GM12878 (cell line): ENCODE measurements at regions not wholly inside any gene's neighbourhood (a gene's known extent, or its start where the extent isn't known, plus 50 kb on each side); places are given as distances from the start of the nearest gene placed in this dataset.

Experiments used
- ATAC-seq: fragments of 200-7000 bp; cut with Tn5 transposase; 3 replicates; pipeline ENCODE4 v1.9.1; 2020; ENCODE audit warnings: mild to moderate bottlenecking, moderate library complexity
- BruUV-seq: library from RNA; stranded (reverse); fragments of 400-500 nt; replicated peaks from 2 replicates; lab custom pipeline; 2021; lab: Mats Ljungman, UMichigan
- CTCF ChIA-PET: fragments of 300-600 bp; sonication (Branson Sonifier 250); formaldehyde crosslinking; extraction: SDS; loops from one replicate; lab custom pipeline; 2021; ENCODE audit warnings: inconsistent platforms; lab: Yijun Ruan, JAX
- POLR2A ChIA-PET: fragments of 350-600 bp; formaldehyde crosslinking; extraction: SDS; loops from one replicate; lab custom pipeline; 2021; ENCODE audit warnings: inconsistent platforms; lab: Charles Lee
- RAD21 ChIA-PET: fragments of 300-600 bp; sonication (Branson Sonifier 250); formaldehyde crosslinking; loops from one replicate; lab custom pipeline; 2023; ENCODE audit warnings: antibody characterized with exemption; ENCODE audit not compliant: unreplicated experiment; lab: Charles Lee
- SMC1A ChIA-PET: fragments of 300-600 bp; sonication (Branson Sonifier 250); formaldehyde crosslinking; loops from one replicate; lab custom pipeline; 2023; ENCODE audit not compliant: unreplicated experiment, uncharacterized antibody; lab: Charles Lee
- DNase-seq: peaks from one replicate; pipeline ENCODE4 v3.0.0-alpha.2; 2011; ENCODE audit warnings: low read depth, low spot score
- FAIRE-seq: peaks from 3 replicates; lab custom pipeline; 2011; peaks lifted over from hg19 to GRCh38; lab: Jason Lieb, UNC
- H2AFZ ChIP-seq: 2 replicates; pipeline ENCODE4 v1.6.0; 2011; ENCODE audit warnings: low read depth, low read length, control low read depth; ENCODE audit not compliant: control insufficient read depth
- H3K27ac ChIP-seq: 2 replicates; pipeline ENCODE4 v1.5.1; 2011; ENCODE audit warnings: control low read depth; ENCODE audit not compliant: control insufficient read depth, insufficient read depth
- H3K27me3 ChIP-seq, 2 experiments: replicated peaks in 1 of 2; 2 replicates each; pipeline versions ENCODE4 v1.6.0 to v1.6.1; 2011; ENCODE audit warnings: low read length in 1 of 2; ENCODE audit not compliant: control insufficient read depth in 2 of 2, insufficient read depth in 2 of 2
- H3K36me3 ChIP-seq, 2 experiments: 2 replicates each; pipeline ENCODE4 v1.5.1; 2011; ENCODE audit warnings: low read length in 1 of 2; ENCODE audit not compliant: control insufficient read depth in 2 of 2, insufficient read depth in 2 of 2
- H3K4me1 ChIP-seq: 2 replicates; pipeline ENCODE4 v1.6.1; 2011; ENCODE audit warnings: mild to moderate bottlenecking, low read length, moderate library complexity, mixed read lengths; ENCODE audit not compliant: control insufficient read depth, insufficient read depth
- H3K4me2 ChIP-seq: 2 replicates; pipeline ENCODE4 v1.6.0; 2011; ENCODE audit warnings: control low read depth; ENCODE audit not compliant: control insufficient read depth, insufficient read depth
- H3K4me3 ChIP-seq: fragments of 200-600 bp; sonication (generic); 2 replicates; pipeline ENCODE4 v1.5.1; 2016
- H3K79me2 ChIP-seq: 2 replicates; pipeline ENCODE4 v1.6.0; 2011; ENCODE audit warnings: low read length; ENCODE audit not compliant: control insufficient read depth, insufficient read depth
- H3K9ac ChIP-seq: 2 replicates; pipeline ENCODE4 v1.8.0; 2011; ENCODE audit warnings: low read length, control low read depth, mixed read lengths; ENCODE audit not compliant: control insufficient read depth, insufficient read depth
- H3K9me3 ChIP-seq: replicated peaks from 3 replicates; pipeline ENCODE4 v1.5.1; 2011; ENCODE audit warnings: mild to moderate bottlenecking, low read length; ENCODE audit not compliant: control insufficient read depth, insufficient read depth
- H4K20me1 ChIP-seq: 2 replicates; pipeline ENCODE4 v1.6.0; 2011; ENCODE audit not compliant: control insufficient read depth, insufficient read depth
- BACH1 ChIP-seq: fragments of 450-650 bp; IDR thresholded peaks from 2 replicates; pipeline ENCODE4 v1.6.1; 2017; ENCODE audit warnings: mild to moderate bottlenecking, borderline replicate concordance
- BHLHE40 ChIP-seq, 2 experiments: fragments of 450-650 bp in 1 of 2; IDR thresholded peaks; 2 replicates each; pipeline ENCODE4 v1.6.1; 2011 to 2017; ENCODE audit warnings: low read depth in 2 of 2, borderline replicate concordance in 1 of 2, improper control_type of control experiment in 1 of 2, low read length in 1 of 2, mild to moderate bottlenecking in 1 of 2
- CEBPB ChIP-seq, 2 experiments: fragments of 150-350 bp in 1 of 2; IDR thresholded peaks; 2 replicates each; pipeline ENCODE4 v1.6.1; 2012 to 2014; ENCODE audit warnings: low read depth in 2 of 2, low read length in 2 of 2, borderline replicate concordance in 1 of 2, inconsistent platforms in 1 of 2
- CHD4 ChIP-seq: fragments of 200-600 bp; sonication (generic); IDR thresholded peaks from 2 replicates; pipeline ENCODE4 v1.6.1; 2016; ENCODE audit warnings: mild to moderate bottlenecking
- CTCF ChIP-seq, 3 experiments: IDR thresholded peaks in 2 of 3; conservative IDR thresholded peaks in 1 of 3; 2 replicates each; pipeline ENCODE4 v1.5.1; 2011; ENCODE audit warnings: low read depth in 3 of 3, low read length in 3 of 3, mild to moderate bottlenecking in 3 of 3, control low read depth in 2 of 3, moderate library complexity in 2 of 3, inconsistent platforms in 1 of 3, mixed read lengths in 1 of 3; ENCODE audit not compliant: control insufficient read depth in 2 of 3, insufficient read depth in 1 of 3; ENCODE audit errors: extremely low read depth in 1 of 3
- FOXK2 ChIP-seq: fragments of 450-650 bp; IDR thresholded peaks from 2 replicates; pipeline ENCODE4 v1.6.1; 2017; ENCODE audit warnings: mild to moderate bottlenecking, moderate library complexity
- MEF2B ChIP-seq: fragments of 450-650 bp; IDR thresholded peaks from 2 replicates; pipeline ENCODE4 v1.6.1; 2018; ENCODE audit warnings: mild to moderate bottlenecking, moderate library complexity; ENCODE audit not compliant: partially characterized antibody, poor library complexity, severe bottlenecking
- RELA ChIP-seq: fragments of 450-650 bp; IDR thresholded peaks from 2 replicates; pipeline ENCODE4 v1.8.0; 2014; ENCODE audit warnings: borderline replicate concordance; ENCODE audit not compliant: partially characterized antibody
- SMAD1 ChIP-seq: fragments of 450-650 bp; IDR thresholded peaks from 2 replicates; pipeline ENCODE4 v1.6.1; 2018; ENCODE audit warnings: mild to moderate bottlenecking, low read depth; ENCODE audit not compliant: partially characterized antibody
- SMC3 ChIP-seq: IDR thresholded peaks from 2 replicates; pipeline ENCODE4 v1.6.1; 2011; ENCODE audit warnings: low read length, improper control_type of control experiment, borderline replicate concordance
- STAT3 ChIP-seq: IDR thresholded peaks from 2 replicates; pipeline ENCODE4 v1.6.1; 2011; ENCODE audit warnings: low read depth, low read length, improper control_type of control experiment
- WRNIP1 ChIP-seq: IDR thresholded peaks from 2 replicates; pipeline ENCODE4 v1.6.1; 2011; ENCODE audit warnings: low read depth, low read length, improper control_type of control experiment, borderline replicate concordance
- ZBTB33 ChIP-seq: fragments of 450-650 bp; IDR thresholded peaks from 2 replicates; pipeline ENCODE4 v1.6.1; 2017; ENCODE audit warnings: mild to moderate bottlenecking
- WGBS: methylation state at CpG from one replicate; pipeline ENCODE4 v1.1.6; 2016; ENCODE audit warnings: low lambda C conversion rate; ENCODE audit not compliant: insufficient replicate concordance, insufficient coverage; ENCODE audit errors: missing lambda C conversion rate; 5-methylcytosine and 5-hydroxymethylcytosine counted together
- in situ Hi-C: fragments of 300-500 bp; cut with MboI; formaldehyde crosslinking; loops from 9 replicates; pipeline ENCODE4 v1.14.3; 2018; ENCODE audit warnings: mixed read lengths
- intact Hi-C: fragments of 100-400 bp; cut with micrococcal nuclease; formaldehyde crosslinking; loops from one replicate; pipeline ENCODE4 v1.14.2; 2022; ENCODE audit not compliant: unreplicated experiment

- SMC1A ChIA-PET, result no interaction called here
These were observed 111.0 kb downstream of the GYPC start for GRCh38 chr2:126766969-126767296.

GRCh38 chr2:126769118-126769517 is 113.2 kb downstream of the GYPC start:
- intact Hi-C loops, result no loop called here
- Histone ChIP-seq H3K27ac (no peak overlapping the region), H3K79me2 (no peaks in the 10 kb centered on the region), H3K4me1 (no peaks in the 10 kb centered on the region), H3K9ac (no peak overlapping the region), H3K27me3 (no peaks in the 10 kb centered on the region; a peak in 1 of 4 replicates), H3K4me3 (no peak overlapping the region), H3K4me2 (no peak overlapping the region), H4K20me1 (no peaks in the 10 kb centered on the region), H3K36me3 (no peaks in the 10 kb centered on the region), H2AFZ (no peak overlapping the region), H3K9me3 (no peaks in the 10 kb centered on the region)
- TF ChIP-seq ZBTB33 (no peak), CTCF (IDR thresholded peaks at IDR 0.05 in 2 of 3, conservative IDR thresholded peaks at IDR 0.05 in 1 of 3; ENCODE audit: control insufficient read depth in 2 of 3, extremely low read depth in 1 of 3, insufficient read depth in 1 of 3, low read depth in 3 of 3, low read length in 3 of 3) (0 out of 6 replicates have a peak, but pooled peaks of 1 of the 3 experiments have one; percentile 2)
- in situ Hi-C loops, result no loop called here
- ChIA-PET RAD21 (interaction anchor here (1.3 kb wide), 1 partner anchor 241 kb away, joined by 4 read pairs; no protein-coding TSS in a partner anchor), POLR2A (no interaction called here), SMC1A (no interaction called here), CTCF (no interaction called here)
- FAIRE-seq, result no peak
- DNase-seq, result no peak
- BruUV-seq, result no TSS peak
- 18% methylated on average over 3 of the region's 3 CpGs for WGBS
- ATAC-seq, result no peak

More at GRCh38 chr2:126766969-126767296, 111.0 kb downstream of the GYPC start:
- BruUV-seq, result no TSS peak
- no peaks in the 10 kb centered on the region for H3K36me3 ChIP-seq
- FAIRE-seq (no peak), ATAC-seq (no peak), DNase-seq (no peak)
- no peak overlapping the region for H2AFZ ChIP-seq
- in situ Hi-C loops, result no loop called here
- CTCF ChIA-PET, result no interaction called here
- no peaks in the 10 kb centered on the region for H3K79me2 ChIP-seq
- POLR2A ChIA-PET, result no interaction called here
- H3K9me3 ChIP-seq, result no peaks in the 10 kb centered on the region
- WGBS, result 22% methylated on average over 7 of the region's 7 CpGs
- no peak overlapping the region for H3K27ac ChIP-seq
- RAD21 ChIA-PET, result no interaction called here
- no peak overlapping the region for H3K9ac ChIP-seq
- no peaks in the 10 kb centered on the region for H4K20me1 ChIP-seq
- no peak overlapping the region for H3K4me3 ChIP-seq
- no peaks in the 10 kb centered on the region; a peak in 1 of 4 replicates for H3K27me3 ChIP-seq
- H3K4me2 ChIP-seq, result no peak overlapping the region
- intact Hi-C loops, result no loop called here
- no peaks in the 10 kb centered on the region for H3K4me1 ChIP-seq
- no peak for TF ChIP-seq RELA
- TF ChIP-seq SMAD1, result no peak
- TF ChIP-seq MEF2B, result no peak
- TF ChIP-seq CHD4, result no peak
- TF ChIP-seq FOXK2, result no peak
- no peak for TF ChIP-seq BHLHE40 (IDR thresholded peaks at IDR 0.05; ENCODE audit: borderline replicate concordance in 1 of 2, low read depth in 2 of 2, low read length in 1 of 2)
- no peak for TF ChIP-seq STAT3
- no peak for TF ChIP-seq BACH1
- TF ChIP-seq WRNIP1, result no peak
- TF ChIP-seq SMC3, result no peak
- no peak for TF ChIP-seq CEBPB (IDR thresholded peaks at IDR 0.05; ENCODE audit: borderline replicate concordance in 1 of 2, low read depth in 2 of 2, low read length in 2 of 2)
- TF ChIP-seq, all 136 proteins: peak for 0
